ENCODE measurements at regions not wholly inside any gene's neighbourhood (a gene's known extent, or its start where the extent isn't known, plus 50 kb on each side); places are given as distances from the start of the nearest gene placed in this dataset.
"Not testable (repeated sequence)": the region's sequence is repeated elsewhere in the genome, so short reads cannot be mapped to it uniquely, and the experiment has no call there.

DNA sequence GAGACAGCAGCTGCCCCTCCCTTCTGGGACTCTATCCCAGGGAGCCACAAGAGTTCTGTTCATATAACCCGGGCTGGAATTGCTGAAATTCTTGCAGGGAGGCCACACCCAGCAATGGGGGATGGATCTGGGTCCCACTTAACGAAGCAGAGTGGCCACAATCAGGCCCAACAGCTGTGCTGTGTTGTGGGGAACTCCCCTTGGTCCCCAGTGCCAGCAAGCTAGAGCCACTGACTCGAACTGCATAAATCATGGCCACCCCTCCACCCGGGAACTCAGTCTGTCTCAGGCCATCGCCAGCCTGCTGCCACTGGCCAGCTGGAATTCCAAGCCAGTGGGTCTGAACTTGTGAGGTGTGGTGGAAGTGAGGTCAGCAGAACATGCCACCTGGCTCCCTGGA, 111.1 kb downstream of the KLF8 start:
- WGBS (ENCODE audit: insufficient coverage), result 52% methylated on average over 5 of the region's 5 CpGs
- Histone ChIP-seq H3K4me3 (ENCODE audit: low read length) (no peak overlapping the region), H3K9me3 (ENCODE audit: control insufficient read depth, insufficient read depth, low read length) (no peaks in the 10 kb centered on the region), H3K36me3 (ENCODE audit: control insufficient read depth, insufficient read depth, low read length) (no peaks in the 10 kb centered on the region), H3K27me3 (ENCODE audit: control insufficient read depth, insufficient read depth, low read length) (no peaks in the 10 kb centered on the region), H3K4me1 (ENCODE audit: control insufficient read depth, insufficient read depth, low read length) (peaks cover 15% of the 10 kb centered on the region), H3K27ac (ENCODE audit: low read length) (no peak overlapping the region)
- DNase-seq (peak in 1 of 2 donors; percentile 3), ATAC-seq (peak in 1 of 3 donors; percentile 45)
- no peaks in the 10 kb centered on the region for H3K9me3 Mint-ChIP-seq
- peaks cover 15 to 26% of the 10 kb centered on the region in 2 donors for H3K4me1 Mint-ChIP-seq
- intact Hi-C loops (cut with micrococcal nuclease), result no loop called here
- no peak overlapping the region for H3K27ac Mint-ChIP-seq
- no peaks in the 10 kb centered on the region for H3K27me3 Mint-ChIP-seq (ENCODE audit: low read depth in 2 of 2)
- no peaks in the 10 kb centered on the region for H3K36me3 Mint-ChIP-seq
- no peak overlapping the region for H3K4me3 Mint-ChIP-seq
- TF ChIP-seq, protein P1, sequence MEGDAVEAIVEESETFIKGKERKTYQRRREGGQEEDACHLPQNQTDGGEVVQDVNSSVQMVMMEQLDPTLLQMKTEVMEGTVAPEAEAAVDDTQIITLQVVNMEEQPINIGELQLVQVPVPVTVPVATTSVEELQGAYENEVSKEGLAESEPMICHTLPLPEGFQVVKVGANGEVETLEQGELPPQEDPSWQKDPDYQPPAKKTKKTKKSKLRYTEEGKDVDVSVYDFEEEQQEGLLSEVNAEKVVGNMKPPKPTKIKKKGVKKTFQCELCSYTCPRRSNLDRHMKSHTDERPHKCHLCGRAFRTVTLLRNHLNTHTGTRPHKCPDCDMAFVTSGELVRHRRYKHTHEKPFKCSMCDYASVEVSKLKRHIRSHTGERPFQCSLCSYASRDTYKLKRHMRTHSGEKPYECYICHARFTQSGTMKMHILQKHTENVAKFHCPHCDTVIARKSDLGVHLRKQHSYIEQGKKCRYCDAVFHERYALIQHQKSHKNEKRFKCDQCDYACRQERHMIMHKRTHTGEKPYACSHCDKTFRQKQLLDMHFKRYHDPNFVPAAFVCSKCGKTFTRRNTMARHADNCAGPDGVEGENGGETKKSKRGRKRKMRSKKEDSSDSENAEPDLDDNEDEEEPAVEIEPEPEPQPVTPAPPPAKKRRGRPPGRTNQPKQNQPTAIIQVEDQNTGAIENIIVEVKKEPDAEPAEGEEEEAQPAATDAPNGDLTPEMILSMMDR (IDR thresholded peaks at IDR 0.05), result no peak

DNA sequence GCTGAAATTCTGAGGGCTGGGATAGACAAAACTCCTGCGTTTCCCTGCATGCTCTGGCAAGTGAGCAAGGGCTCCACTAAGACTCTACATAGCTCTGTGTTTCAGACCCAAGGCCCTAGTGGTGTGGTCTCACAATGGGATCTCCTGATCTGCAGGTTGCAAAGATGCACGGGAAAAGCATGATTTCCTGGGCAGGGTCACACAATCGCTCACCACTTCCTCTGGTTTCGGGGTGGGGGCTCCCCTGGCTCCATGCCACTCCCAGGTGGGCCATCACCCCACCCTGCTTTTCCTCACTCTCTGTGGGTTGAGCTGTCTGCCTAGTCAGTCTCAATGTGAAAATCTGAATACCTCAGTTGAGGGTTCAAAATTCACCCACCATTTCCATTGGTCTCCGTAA, 111.5 kb downstream of the KLF8 start:
- peak overlapping the region; percentile 22 to 48 for H3K27ac Mint-ChIP-seq
- peak overlapping the region; percentile 57 for H3K4me3 Mint-ChIP-seq
- ATAC-seq, result peak in 1 of 3 donors; percentile 20

DNA sequence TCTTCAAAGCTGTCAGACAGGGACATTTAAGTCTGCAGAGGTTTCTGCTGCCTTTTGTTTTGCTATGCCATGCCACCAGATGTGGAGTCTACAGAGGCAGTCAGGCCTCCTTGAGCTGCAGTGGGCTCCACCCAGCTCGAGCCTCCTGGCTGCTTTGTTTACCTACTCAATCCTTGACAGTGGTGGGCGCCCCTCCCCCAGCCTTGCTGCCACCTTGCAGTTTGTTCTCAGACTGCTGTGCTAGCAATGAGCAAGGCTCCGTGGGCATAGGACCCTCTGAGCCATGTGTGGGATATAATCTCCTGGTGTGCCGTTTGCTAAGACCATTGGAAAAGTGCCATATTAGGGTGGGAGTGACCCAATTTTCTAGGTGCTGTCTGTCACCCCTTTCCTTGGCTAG, 126.0 kb downstream of the KLF8 start:
- H3K4me3 ChIP-seq (ENCODE audit: low read length); H3K27ac ChIP-seq (ENCODE audit: low read length); H3K27ac Mint-ChIP-seq; ATAC-seq; H3K9me3 ChIP-seq (ENCODE audit: control insufficient read depth, insufficient read depth, low read length); H3K4me3 Mint-ChIP-seq; H3K9me3 Mint-ChIP-seq; H3K27me3 Mint-ChIP-seq (ENCODE audit: low read depth in 2 of 2); H3K36me3 Mint-ChIP-seq; H3K4me1 Mint-ChIP-seq; intact Hi-C loops (cut with micrococcal nuclease); H3K4me1 ChIP-seq (ENCODE audit: control insufficient read depth, insufficient read depth, low read length); DNase-seq; H3K27me3 ChIP-seq (ENCODE audit: control insufficient read depth, insufficient read depth, low read length); H3K36me3 ChIP-seq (ENCODE audit: control insufficient read depth, insufficient read depth, low read length): not testable (repeated sequence)
- WGBS (ENCODE audit: insufficient coverage), result 67% methylated on average over 4 of the region's 4 CpGs

More for the DNA sequence above, 111.5 kb downstream of the KLF8 start:
- H3K27me3 ChIP-seq (ENCODE audit: control insufficient read depth, insufficient read depth, low read length), result no peaks in the 10 kb centered on the region
- H3K4me3 ChIP-seq (ENCODE audit: low read length), result no peak overlapping the region
- H3K27ac ChIP-seq (ENCODE audit: low read length), result no peak overlapping the region
- DNase-seq, result peak in 1 of 2 donors; percentile 19
- Mint-ChIP-seq H3K9me3 (no peaks in the 10 kb centered on the region), H3K27me3 (ENCODE audit: low read depth in 2 of 2) (no peaks in the 10 kb centered on the region), H3K4me1 (peaks cover 15 to 26% of the 10 kb centered on the region in 2 donors), H3K36me3 (no peaks in the 10 kb centered on the region)
- peaks cover 15% of the 10 kb centered on the region for H3K4me1 ChIP-seq (ENCODE audit: control insufficient read depth, insufficient read depth, low read length)
- no peaks in the 10 kb centered on the region for H3K9me3 ChIP-seq (ENCODE audit: control insufficient read depth, insufficient read depth, low read length)
- WGBS (ENCODE audit: insufficient coverage), result 16% methylated on average over 4 of the region's 5 CpGs
- TF ChIP-seq, protein P1 (IDR thresholded peaks at IDR 0.05), result no peak
- intact Hi-C loops (cut with micrococcal nuclease), result no loop called here
- H3K36me3 ChIP-seq (ENCODE audit: control insufficient read depth, insufficient read depth, low read length), result no peaks in the 10 kb centered on the region

DNA sequence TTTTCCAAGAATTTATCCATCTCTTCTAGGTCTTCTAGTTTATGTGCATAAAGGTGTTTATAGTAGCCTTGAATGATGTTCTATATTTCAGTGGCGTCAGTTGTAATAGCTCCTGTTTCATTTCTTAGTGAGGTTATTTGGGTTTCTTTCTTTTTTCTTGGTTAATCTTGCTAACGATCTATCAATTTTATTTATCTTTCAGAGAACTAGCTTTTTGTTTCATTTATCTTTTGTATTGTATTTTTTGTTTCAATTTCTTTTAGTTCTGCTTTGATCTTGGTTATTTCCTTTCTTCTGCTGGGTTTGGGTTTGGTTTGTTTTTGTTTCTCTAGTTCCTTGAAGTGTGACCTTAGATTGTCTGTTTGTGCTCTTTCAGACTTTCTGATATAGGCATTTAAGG, 133.0 kb downstream of the KLF8 start:
- H3K36me3 Mint-ChIP-seq; DNase-seq; H3K4me3 ChIP-seq (ENCODE audit: low read length); H3K27me3 ChIP-seq (ENCODE audit: control insufficient read depth, insufficient read depth, low read length); ATAC-seq; H3K36me3 ChIP-seq (ENCODE audit: control insufficient read depth, insufficient read depth, low read length); H3K27ac ChIP-seq (ENCODE audit: low read length); H3K4me3 Mint-ChIP-seq; H3K9me3 ChIP-seq (ENCODE audit: control insufficient read depth, insufficient read depth, low read length); H3K9me3 Mint-ChIP-seq; intact Hi-C loops (cut with micrococcal nuclease); H3K27me3 Mint-ChIP-seq (ENCODE audit: low read depth in 2 of 2): not testable (repeated sequence)
- no CpG with 5 or more reads among the region's 2 CpGs for WGBS (ENCODE audit: insufficient coverage)
- H3K4me1 ChIP-seq (ENCODE audit: control insufficient read depth, insufficient read depth, low read length), result peaks cover 19% of the 10 kb centered on the region
- Mint-ChIP-seq H3K4me1 (peaks cover 4 to 20% of the 10 kb centered on the region in 2 donors), H3K27ac (peak overlapping the region in 1 of 2 donors; percentile 0)

Measured in natural killer cell (primary cell).